ENCODE measurements at regions not wholly inside any gene's neighbourhood (a gene's known extent, or its start where the extent isn't known, plus 50 kb on each side); places are given as distances from the start of the nearest gene placed in this dataset.
A peak's percentile ranks its signal among the peaks of the same experiment; 100 is the strongest.

DNA sequence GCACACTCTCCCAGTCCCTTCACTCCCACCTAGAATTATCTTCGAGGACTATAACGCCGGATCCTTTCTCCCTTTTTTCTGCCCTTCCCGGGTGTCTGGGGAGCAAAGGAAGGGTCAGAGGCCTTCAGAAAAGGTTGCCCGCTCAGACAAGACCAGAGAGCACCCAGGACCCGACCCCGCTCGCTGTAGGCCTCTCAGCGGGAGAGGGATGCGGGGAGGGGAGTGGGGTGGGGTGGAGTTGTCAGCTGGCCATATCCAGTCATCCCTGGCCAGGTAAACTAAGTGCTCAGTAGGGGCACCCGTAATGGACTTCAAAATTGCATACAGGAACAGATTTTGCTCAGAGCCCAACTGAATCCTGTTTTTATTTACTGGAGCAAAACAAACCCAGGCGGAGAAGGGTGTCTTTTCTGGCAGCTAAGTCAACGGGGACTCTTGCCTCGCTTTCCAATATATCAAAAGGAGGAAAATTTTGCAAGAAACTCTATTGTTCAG, 65.0 kb downstream of the NOL4 start:
- no peak for DNase-seq

DNA sequence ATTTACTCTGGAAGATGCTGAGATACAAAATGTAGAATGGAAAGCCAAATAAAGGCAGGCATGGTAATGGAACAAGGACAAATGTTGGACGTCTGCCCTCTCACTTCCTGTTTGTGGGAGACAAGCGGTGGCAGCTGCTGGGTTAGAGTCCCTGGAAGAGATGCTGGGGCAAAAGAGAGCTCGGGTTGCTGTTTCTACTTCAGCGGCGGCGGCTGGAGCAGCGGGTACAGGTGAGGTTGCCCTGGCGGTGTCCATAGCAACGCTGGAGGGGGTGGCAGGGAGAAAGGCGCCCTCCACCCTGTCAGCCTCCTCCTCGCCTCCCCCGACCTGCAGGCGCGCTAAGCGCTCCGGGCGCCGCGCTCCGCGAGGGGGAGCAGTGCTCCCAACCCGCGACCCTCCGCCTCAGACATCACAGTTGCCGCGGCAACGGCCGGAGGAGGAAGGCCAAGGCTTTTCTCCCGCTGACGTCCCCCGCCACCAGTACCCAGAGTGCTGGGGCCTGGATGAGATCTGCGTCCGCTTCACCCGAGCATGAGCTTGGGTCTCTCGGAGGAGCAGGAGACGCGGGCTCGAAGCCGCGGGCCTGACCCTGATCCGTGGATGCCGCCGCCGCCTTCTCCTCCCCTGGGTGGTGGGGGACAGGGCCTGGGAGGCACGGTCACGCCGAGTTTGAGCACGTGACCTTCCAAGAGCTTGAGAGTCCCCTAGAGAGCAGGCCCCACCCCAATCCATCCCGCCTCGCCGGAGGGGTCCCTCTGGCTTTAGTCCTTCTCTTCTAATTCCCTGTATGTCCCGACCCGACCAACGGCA, 65.6 kb downstream of the NOL4 start:
- DNase-seq, result peak; percentile 96

DNA sequence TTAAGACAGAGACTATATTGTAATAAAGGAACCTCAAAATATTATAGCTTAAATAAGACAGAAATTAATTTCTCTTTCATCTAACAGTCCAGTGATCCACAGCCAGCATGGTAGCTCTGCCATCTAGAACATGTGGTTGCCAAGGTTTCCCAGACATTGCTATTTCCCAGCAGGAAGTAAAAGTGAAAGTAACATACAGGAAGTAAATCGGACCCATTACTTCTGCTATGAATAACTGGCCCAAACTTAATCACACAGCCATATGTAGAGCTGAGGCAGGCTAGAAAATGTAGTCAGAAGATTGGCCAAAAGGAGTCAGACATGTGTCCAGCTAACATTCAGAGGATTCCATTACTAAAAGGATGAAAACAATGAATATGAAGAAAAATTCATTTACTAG, 71.0 kb downstream of the NOL4 start:
- DNase-seq, result no peak

DNA sequence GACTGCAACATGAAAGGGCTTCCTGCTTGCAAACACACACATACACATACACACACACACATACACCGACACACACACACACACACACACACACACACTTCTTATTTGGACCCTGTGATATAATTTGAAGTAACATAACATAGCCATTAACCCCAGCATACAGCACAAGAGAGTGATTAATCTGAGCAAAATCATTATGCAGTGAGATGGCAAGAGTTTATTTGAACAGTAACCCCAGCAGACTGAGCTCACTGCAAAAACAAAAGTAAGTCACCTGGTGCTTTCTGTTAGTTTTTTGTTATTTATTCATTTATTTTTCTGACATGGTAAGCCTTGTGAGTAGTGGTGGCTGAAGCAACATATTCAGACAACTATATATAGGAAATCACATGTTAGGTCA, 93.7 kb downstream of the NOL4 start:
- no peak for DNase-seq

DNA sequence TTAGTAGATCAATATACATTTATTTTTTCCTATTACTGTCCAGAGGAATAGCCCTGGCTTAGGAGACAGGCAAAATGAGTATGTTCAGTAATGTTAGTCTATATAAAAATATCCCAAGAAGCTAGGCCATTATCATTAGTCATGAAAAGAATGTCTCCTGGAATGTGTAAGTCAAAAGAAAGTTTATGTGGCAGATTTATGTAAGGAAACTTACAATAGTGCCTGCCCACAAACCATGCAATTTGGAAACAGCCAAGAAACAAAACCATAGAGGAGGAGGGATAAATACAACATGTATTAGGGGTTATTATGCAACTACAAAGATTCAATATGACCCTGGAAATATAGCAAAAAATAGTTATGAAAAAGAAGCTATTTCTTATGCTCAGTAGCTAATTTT, 96.3 kb downstream of the NOL4 start:
- no peak for DNase-seq

DNA sequence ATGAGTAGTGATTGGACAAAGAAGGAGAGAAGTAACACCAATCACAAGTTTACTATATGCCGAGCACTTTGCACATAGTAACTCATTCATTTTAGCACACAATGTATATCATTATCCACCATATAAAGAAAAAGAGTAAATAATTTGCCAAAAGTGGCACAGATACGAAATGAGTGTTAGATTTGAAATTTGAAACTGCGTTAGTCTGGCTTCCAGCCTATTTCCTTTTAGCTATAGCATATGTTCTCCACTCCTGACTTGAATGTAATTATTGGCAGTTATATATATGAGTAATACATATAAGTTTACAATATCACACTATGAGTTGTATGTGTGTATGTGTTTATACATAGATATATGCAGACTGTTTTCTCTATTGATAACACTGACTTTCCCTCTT, 98.6 kb downstream of the NOL4 start:
- no peak for DNase-seq

DNA sequence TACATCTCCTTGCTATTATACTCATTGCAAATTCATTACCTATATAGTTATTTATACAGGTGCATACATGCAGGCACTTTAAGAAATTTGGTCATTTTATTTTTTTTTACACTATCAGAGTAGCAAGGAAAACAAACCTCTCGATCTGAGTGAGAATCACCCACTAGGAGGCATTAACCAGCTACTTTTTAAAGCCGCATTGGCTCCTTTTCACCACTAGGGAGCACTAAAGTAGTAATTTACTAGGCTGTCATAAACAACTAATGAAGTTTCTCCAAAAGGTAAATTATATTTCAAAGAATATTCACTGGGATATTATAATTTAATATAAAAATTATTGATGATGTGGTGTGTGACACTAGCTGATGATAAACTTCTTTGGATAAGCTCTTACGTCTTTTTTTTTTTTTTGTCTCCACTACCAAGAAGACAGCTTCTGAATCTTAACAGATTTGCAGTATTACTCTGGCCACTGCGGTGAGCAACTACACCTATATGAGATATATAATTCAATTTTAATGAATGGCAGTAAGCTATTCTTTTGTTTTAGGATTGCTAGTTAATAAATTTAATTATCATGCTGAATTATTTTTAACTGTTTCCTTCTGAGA, 101.9 kb downstream of the NOL4 start:
- peak; percentile 82 for DNase-seq

DNA sequence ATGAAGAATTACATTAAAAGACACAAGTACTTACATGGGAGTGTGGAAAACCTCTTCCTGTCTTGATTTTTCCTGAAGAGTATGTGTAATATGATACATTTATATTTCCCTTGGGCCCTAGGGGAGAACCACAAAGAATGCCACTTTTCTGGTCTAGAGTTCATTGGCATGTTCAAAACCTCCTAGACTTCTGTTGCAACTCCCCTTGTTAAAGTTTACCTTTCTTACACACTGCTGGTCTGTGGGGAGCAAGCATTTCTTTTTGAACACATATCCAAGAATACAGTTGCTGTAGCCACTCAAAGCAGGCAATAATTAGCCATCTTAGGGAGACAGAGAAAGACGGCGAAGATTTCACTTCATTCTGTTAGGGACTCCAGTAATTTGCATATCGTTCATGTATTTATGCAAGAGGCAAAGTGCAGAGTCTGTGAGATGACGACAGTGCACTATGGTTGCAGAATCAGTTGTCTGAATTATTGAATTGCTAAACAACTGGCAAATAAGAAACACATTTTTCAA, 103.5 kb downstream of the NOL4 start:
- peak; percentile 24 for DNase-seq

DNA sequence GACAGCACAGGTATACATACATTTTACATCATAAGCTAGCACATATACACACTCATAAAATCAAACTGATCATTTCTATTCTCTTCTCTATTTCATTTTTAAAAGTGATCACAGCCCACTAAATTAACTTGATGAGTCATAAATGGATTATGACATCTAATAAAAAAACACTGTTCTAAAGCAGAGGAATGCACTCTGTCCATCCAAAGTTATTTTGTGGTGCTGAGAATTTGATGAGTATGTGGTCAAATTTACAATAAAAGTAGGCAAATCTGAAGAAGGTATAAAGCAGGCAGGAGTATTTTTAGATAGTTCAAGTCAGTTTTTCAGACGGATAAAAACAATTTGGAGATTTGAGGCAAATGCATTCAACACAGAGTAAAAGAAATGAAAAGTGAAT, 104.4 kb downstream of the NOL4 start:
- no peak for DNase-seq

DNA sequence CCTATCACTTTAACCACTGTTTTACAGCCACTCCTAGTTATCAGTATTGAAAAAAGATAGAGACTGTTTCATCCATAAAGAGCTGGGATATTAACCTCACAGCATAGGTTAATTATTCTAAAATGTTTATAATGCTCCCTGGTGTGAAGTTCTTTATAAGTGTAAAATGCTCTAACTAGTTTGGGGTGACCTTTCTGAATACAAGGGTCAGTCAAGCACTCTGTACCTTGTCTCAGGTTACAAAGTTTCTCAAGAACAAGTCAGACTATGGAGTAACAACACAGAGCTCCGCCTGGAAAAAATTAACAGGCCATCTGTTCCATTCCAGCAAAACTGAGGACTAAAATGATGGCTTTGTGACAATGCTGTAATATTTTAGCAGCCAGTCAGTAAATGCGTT, 107.4 kb downstream of the NOL4 start:
- DNase-seq, result no peak

DNA sequence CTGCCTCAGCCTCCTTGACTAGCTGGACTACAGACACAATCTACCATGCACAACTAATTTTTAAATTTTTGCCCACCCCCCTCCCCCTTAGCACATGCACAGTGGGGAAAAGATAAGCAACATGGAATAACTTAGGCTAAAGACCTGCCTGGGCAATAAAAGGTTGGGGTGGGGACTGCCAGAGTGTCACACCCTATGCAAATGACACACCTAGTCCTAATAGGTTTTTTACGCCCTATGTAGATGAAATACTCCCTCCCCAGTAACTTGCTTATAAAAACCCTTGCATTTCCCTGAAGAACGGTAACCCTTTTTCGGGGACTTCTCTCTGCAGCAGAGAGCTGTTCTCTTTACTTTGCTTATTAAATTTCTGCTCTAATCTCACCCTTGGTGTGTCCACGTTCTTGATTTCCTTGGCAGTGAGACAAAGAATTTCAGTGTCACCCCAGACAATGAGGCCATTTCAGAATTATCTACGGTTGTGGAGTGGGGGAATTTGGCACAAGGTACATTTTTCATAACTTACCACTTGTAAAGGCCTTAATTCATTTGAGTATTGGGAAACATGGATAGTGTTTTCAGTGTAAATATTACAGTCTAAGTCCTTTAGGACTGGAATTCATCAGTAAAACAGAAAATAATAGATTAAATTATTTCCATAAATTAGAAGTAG, 109.2 kb downstream of the NOL4 start:
- no peak for DNase-seq

DNA sequence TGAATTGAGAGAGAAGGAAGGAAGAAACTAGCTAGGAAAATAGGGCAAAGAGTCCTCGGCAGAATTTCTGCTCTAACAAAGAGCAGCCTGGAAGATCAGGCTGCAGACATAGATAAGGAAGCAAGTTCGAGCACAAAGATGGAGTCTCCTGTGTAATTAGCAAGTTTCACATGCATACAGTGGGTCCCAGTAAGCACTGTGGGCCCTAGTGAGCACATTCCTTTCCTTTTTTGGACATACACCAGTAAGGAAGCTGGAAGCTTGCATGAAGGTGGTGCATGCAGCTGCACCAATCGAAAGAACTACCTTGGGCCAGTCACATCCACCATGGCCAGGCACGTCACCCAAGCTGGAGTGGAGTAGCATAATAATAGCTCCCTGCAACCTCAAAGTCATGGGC, 109.7 kb downstream of the NOL4 start:
- no peak for DNase-seq

DNA sequence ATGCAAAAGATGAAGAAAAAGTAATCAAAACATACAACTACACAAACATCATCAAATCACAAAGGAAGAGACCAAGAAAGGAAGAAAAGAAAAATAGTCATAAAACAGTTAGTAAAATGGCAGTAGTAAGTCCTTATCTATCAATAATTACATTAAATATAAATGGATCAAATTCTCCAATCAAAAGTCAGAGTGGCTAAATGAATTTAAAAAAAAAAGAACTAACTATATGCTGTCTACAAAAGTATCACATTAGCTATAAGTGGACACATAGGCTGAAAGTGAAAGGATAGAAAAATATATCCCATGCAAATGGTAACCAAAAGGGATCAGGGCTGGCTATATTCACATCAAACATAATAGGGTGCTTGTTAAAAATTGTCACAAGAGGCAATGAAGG, 116.5 kb downstream of the NOL4 start:
- no peak for DNase-seq

DNA sequence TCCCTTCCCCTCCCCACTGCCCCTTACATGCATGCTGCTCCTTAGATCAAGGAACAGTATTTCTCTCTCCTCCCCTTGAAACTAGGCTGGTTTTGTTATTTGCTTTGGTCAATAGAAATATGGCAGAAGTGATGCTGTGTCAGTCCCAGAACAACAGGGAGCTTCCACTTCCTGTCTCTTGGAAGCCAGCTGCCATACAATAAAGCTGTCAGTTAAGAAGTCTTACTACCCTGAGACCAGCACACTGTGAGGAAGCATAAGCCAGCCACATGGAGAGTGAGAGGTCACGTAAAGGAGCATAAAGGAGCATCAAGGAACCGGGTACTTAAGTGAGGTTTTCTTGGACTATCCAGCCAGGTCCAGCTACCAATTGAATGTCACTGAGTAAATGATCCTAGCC, 126.6 kb downstream of the NOL4 start:
- peak; percentile 14 for DNase-seq

DNA sequence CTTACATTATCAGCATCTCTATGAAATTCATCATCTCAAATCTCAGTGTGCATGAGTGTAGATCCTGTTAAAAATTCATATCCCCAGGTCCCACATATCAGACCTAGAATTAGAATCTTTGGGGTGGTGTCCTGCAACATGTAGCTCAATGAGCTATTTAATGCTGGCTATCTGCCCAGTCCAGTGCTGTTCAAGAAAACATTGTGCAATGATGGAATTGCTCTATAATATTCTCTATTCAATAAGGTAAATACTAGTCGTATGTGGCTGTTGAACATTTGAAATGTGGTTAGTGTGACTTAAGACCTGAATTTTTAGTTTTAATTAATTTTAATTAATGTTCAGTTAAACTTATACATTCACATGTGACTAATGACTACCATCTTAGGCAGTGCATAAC, 127.4 kb downstream of the NOL4 start:
- DNase-seq, result no peak

DNA sequence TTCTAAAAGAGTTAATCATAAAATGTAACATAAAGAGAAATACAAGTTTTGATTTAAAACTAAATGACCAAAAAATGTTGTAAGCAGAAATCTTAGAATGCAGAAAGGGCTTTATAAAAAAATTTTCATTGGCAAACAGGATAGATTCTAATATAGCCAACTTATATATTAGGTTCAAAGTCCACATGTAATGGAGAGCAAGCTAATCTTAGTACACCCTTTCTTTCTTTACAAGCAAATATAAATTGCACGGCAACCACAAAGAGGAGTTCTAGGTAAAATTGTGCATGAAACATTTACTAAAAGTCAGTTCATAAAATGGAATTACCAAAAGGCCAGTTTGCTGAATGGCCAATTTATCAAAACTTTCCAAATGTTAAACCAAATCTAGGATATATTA, 130.6 kb downstream of the NOL4 start:
- no peak for DNase-seq

DNA sequence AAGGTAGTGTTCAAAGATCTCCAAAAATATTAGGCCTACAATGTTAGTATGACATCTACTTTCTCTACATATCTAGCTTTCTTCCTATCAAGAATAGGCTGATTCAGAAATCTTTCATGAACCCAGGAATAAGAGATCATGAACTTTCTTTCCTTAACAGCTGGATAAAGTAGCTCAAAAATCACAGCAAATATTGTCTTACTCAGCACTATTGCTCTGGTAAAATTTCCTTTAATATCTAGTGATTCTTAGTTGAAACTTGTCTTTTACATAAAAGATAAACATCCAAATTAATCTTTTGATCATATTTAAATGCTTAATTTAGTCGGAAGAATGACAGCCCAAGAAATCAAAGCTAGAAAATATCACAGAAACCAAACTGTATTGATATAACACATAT, 131.9 kb downstream of the NOL4 start:
- no peak for DNase-seq

DNA sequence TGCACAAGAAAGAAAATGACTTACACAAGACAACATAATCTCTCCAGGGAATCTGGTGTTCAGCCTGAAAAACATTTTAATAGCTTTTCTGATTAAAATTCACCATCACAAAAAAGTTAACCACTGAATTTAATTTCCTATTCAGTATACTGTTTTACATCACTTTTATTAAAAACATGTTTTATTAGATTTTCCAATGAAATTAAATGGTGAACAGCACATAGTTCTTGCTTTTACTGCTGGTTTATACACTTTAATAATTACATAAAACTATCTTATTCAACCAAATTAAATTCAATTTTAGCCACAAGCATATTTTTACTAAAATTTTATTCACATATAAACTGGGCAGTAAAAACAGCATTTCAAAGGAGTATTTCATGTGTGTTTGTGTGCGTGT, 138.3 kb downstream of the NOL4 start:
- no peak for DNase-seq

DNA sequence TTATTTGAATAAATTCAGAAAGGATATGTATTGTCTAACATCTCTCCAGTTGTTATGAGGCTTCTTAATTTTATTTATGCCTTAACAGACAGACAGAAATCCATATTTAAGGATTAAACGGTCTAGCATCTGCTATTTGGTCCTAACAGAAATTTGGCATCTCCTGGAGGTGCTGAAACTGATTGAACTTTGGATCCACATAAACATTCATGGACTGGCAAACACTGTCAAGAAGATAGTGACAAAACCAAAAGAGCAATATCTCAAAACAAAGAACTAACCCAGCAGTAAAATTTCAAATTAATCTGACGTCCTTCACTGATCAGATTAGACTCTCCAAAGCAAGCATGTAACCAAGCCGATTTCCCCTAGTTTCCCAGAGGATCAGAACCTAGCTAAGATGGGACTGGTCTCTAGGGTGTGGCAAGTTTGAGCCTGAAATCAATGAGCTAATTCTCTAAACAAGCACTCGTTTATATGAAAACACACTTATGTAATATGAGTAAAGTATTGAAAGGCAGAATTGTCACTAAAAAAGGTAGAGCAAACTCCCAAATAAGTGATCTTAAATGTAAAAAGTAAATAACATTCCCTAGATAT, 139.5 kb downstream of the NOL4 start:
- peak; percentile 11 for DNase-seq

DNA sequence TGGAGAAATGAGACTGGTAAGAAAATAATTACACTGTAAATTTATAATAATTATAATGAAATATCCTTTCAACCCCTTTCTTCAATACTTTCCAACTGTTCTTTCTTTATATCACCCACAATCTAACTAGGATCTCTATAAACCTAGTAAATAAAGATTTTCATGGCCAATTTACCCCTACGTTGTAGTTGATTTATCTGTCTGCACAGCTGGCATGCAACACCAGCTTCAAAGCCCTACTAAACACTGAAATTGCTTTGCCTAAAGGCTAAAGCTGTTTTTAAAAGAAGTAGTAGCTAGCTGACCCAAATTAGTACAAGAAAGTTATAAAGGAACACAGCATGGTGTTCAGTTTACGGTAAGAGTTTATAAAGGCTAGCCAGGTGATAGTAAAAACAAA, 140.1 kb downstream of the NOL4 start:
- no peak for DNase-seq

DNA sequence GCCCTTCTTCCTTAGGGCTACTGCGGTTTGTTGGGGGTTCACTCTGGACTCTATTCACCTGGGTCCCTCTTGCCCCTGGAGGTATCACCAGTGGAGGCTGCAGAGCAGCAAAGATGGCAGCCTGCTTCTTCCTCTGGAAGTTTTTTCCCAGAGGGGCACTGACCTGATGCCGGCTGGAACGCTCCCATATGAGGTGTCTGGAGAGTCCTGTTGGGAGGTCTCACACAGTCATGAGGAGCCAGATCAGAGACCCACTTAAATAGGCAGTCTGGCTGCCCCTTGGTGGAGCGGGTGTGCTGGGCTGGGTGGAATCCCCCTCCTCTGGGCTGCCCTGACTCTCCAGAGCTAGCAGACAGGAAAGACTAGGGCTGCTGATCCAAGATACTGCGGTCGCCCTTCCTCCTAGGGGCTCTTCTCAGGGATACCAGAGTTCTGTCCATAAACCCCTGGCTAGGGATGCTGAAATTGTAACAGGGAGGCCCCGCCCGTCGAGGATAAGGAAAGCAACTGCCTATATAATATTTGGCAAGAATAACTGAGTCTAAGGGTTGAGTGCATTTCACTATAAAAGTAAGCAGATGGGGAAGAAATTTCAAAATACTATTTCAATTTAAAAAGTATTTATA, 140.7 kb downstream of the NOL4 start:
- DNase-seq, result no peak

DNA sequence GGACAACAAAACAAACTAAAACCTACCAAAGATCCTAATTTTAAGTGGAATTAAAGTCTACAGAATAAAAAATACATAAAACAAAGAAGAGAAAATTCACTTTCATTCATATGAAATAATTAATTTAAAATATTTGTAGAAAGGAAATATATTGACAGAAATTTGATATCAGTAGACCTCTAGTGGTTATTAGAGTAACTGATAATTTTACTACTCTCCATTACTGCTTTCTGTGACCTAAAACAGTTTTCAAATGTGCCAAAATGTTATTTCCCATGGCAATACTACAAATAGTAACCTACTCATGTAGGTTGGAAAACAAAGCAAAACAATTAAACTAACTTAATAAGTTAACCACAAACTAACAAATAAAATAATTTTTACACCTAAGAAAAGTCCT, 147.1 kb downstream of the NOL4 start:
- no peak for DNase-seq

All from eye (tissue), 1 donor.